Vagina (tissue), 2 donors: ENCODE measurements at regions not wholly inside any gene's neighbourhood (a gene's known extent, or its start where the extent isn't known, plus 50 kb on each side); places are given as distances from the start of the nearest gene placed in this dataset.
"Not testable (repeated sequence)": the region's sequence is repeated elsewhere in the genome, so short reads cannot be mapped to it uniquely, and the experiment has no call there.

ENCODE experiments used
- CTCF ChIP-seq, 3 experiments: fragments of 450-650 bp in 2 of 3; fragments of 200-600 bp in 1 of 3; sonication (generic) in 1 of 3; IDR thresholded peaks; one replicate each; pipeline ENCODE4 v1.5.1; 2017 to 2019; ENCODE audit warnings: antibody characterized with exemption in 3 of 3, mild to moderate bottlenecking in 2 of 3, moderate library complexity in 2 of 3
- POLR2A ChIP-seq, 2 donors: fragments of 450-650 bp; IDR thresholded peaks; one replicate each; pipeline ENCODE4 v1.6.1; 2017; ENCODE audit warnings: antibody characterized with exemption in 2 of 2, mild to moderate bottlenecking in 2 of 2, moderate library complexity in 2 of 2
- POLR2AphosphoS5 ChIP-seq, 2 donors: sonication (generic); formaldehyde crosslinking; IDR thresholded peaks; one replicate each; pipeline ENCODE4 v1.9.0; 2017; ENCODE audit warnings: antibody characterized with exemption in 2 of 2, mild to moderate bottlenecking in 2 of 2, low read depth in 1 of 2; ENCODE audit not compliant: insufficient read depth in 1 of 2

GRCh38 chr2:94594019-94594836 lies 277.0 kb upstream of the TEKT4 start:
- not testable (repeated sequence) for TF ChIP-seq CTCF (IDR thresholded peaks at IDR 0.05); POLR2AphosphoS5 (IDR thresholded peaks at IDR 0.05; ENCODE audit: insufficient read depth in 1 of 2, low read depth in 1 of 2); POLR2A (IDR thresholded peaks at IDR 0.05)
